GM21786 (cell line): ENCODE measurements at regions not wholly inside any gene's neighbourhood (a gene's known extent, or its start where the extent isn't known, plus 50 kb on each side); places are given as distances from the start of the nearest gene placed in this dataset.

Experiments
- ATAC-seq: cut with Tn5 transposase; IDR thresholded peaks from one replicate; pipeline ENCODE4 v1.9.1; 2021; ENCODE audit not compliant: unreplicated experiment

- ATAC-seq, result peak; percentile 29
Measured at GRCh38 chr13:103272770-103273169, 206.6 kb upstream of the SLC10A2 start.

GRCh38 chr13:103263448-103263847 is 197.2 kb upstream of the SLC10A2 start:
- ATAC-seq, result no peak

- no peak for ATAC-seq
Measured at GRCh38 chr13:103255587-103256301, 189.5 kb upstream of the SLC10A2 start.

GRCh38 chr13:103250071-103250470 is 183.9 kb upstream of the SLC10A2 start:
- no peak for ATAC-seq

- ATAC-seq, result no peak
Measured at GRCh38 chr13:103246581-103247200, 180.5 kb upstream of the SLC10A2 start.

GRCh38 chr13:103243495-103243894 is 177.3 kb upstream of the SLC10A2 start:
- no peak for ATAC-seq

GRCh38 chr13:103238441-103238840 is 172.2 kb upstream of the SLC10A2 start:
- no peak for ATAC-seq

GRCh38 chr13:103236213-103236612 is 170.0 kb upstream of the SLC10A2 start:
- ATAC-seq, result no peak

- no peak for ATAC-seq
Measured at GRCh38 chr13:103229674-103230073, 163.5 kb upstream of the SLC10A2 start.

GRCh38 chr13:103224804-103225203 is 158.6 kb upstream of the SLC10A2 start:
- no peak for ATAC-seq

GRCh38 chr13:103222683-103223082 is 156.5 kb upstream of the SLC10A2 start:
- no peak for ATAC-seq

GRCh38 chr13:103218253-103218652 is 152.0 kb upstream of the SLC10A2 start:
- ATAC-seq, result no peak

GRCh38 chr13:103213152-103213551 is 146.9 kb upstream of the SLC10A2 start:
- no peak for ATAC-seq

- ATAC-seq, result no peak
Measured at GRCh38 chr13:103210348-103210747, 144.1 kb upstream of the SLC10A2 start.

- ATAC-seq, result no peak
Measured at GRCh38 chr13:103203735-103204330, 137.6 kb upstream of the SLC10A2 start.

- no peak for ATAC-seq
Measured at GRCh38 chr13:103200118-103200885, 134.1 kb upstream of the SLC10A2 start.

- ATAC-seq, result no peak
Measured at GRCh38 chr13:103199380-103200088, 133.3 kb upstream of the SLC10A2 start.

- no peak for ATAC-seq
Measured at GRCh38 chr13:103196356-103196755, 130.1 kb upstream of the SLC10A2 start.

- no peak for ATAC-seq
Measured at GRCh38 chr13:103195762-103196161, 129.5 kb upstream of the SLC10A2 start.

- ATAC-seq, result no peak
Measured at GRCh38 chr13:103194871-103195270, 128.7 kb upstream of the SLC10A2 start.
